Transverse colon (tissue), 4 donors: ENCODE measurements at regions not wholly inside any gene's neighbourhood (a gene's known extent, or its start where the extent isn't known, plus 50 kb on each side); places are given as distances from the start of the nearest gene placed in this dataset.

Source experiments
- DNase-seq: peaks from one replicate; pipeline ENCODE4 v3.0.0-alpha.2; 2019
- H3K27ac ChIP-seq, 4 donors: fragments of 200-600 bp; sonication (generic); 2 replicates each; pipeline ENCODE4 v1.5.1; 2016 to 2018; ENCODE audit warnings: inconsistent platforms in 4 of 4
- H3K27me3 ChIP-seq: fragments of 200-600 bp; sonication (generic); 2 replicates; pipeline ENCODE4 v1.5.1; 2017; ENCODE audit warnings: inconsistent platforms
- H3K36me3 ChIP-seq, 4 donors: fragments of 200-600 bp; sonication (generic); 2 replicates each; pipeline ENCODE4 v1.5.1; 2017 to 2019; ENCODE audit warnings: inconsistent platforms in 4 of 4
- H3K4me1 ChIP-seq, 4 donors: fragments of 200-600 bp; sonication (generic); 2 replicates each; pipeline ENCODE4 v1.5.1; 2017 to 2020; ENCODE audit warnings: inconsistent platforms in 4 of 4
- H3K4me3 ChIP-seq, 4 donors: fragments of 200-600 bp; sonication (generic); 1 replicate in 1 of 4; 2 replicates in 3 of 4; pipeline versions ENCODE4 v1.5.1 to v1.6.1; 2017 to 2019; ENCODE audit warnings: inconsistent platforms in 4 of 4
- H3K9me3 ChIP-seq, 2 donors: fragments of 200-600 bp; sonication (generic); 2 replicates each; pipeline ENCODE4 v1.5.1; 2017 to 2019; ENCODE audit warnings: inconsistent platforms in 2 of 2
- EP300 ChIP-seq: sonication (generic); formaldehyde crosslinking; IDR thresholded peaks from one replicate; pipeline ENCODE4 v1.6.1; 2017; ENCODE audit warnings: antibody characterized with exemption, low read depth
- POLR2A ChIP-seq: fragments of 450-650 bp; IDR thresholded peaks from one replicate; pipeline ENCODE4 v1.6.1; 2016; ENCODE audit warnings: antibody characterized with exemption, mild to moderate bottlenecking, moderate library complexity
- POLR2AphosphoS5 ChIP-seq, 3 donors: sonication (generic); formaldehyde crosslinking; IDR thresholded peaks; one replicate each; pipeline ENCODE4 v1.6.1; 2016; ENCODE audit warnings: antibody characterized with exemption in 3 of 3
- WGBS, 2 donors: methylation state at CpG; one replicate each; pipeline ENCODE4 v1.1.5; 2018; ENCODE audit warnings: low coverage in 1 of 2; 5-methylcytosine and 5-hydroxymethylcytosine counted together
- in situ Hi-C, 4 donors: fragments of 200-750 bp; cut with MboI; loops; one replicate each; pipeline versions ENCODE4 v1.15.0 to v1.15.1; 2017; ENCODE audit warnings: low sequenced_read_pairs in 3 of 4, low pct_ligation_motif_present in 1 of 4, low pct_unique_long_range_greater_than_20kb in 1 of 4
- intact Hi-C: fragments of 100-400 bp; cut with DNase I; formaldehyde crosslinking; loops from one replicate; pipeline ENCODE4 v1.15.1; 2023; ENCODE audit warnings: low total_unique reads
- TF ChIP-seq, protein P1 (sequence below), 5 experiments: fragments of 200-600 bp in 3 of 5; fragments of 450-650 bp in 2 of 5; sonication (generic) in 3 of 5; IDR thresholded peaks; 1 replicate in 2 of 5; 2 replicates in 3 of 5; pipeline ENCODE4 v1.5.1; 2016 to 2017; ENCODE audit warnings: antibody characterized with exemption in 5 of 5, inconsistent platforms in 3 of 5, mild to moderate bottlenecking in 2 of 5, moderate library complexity in 1 of 5

DNA sequence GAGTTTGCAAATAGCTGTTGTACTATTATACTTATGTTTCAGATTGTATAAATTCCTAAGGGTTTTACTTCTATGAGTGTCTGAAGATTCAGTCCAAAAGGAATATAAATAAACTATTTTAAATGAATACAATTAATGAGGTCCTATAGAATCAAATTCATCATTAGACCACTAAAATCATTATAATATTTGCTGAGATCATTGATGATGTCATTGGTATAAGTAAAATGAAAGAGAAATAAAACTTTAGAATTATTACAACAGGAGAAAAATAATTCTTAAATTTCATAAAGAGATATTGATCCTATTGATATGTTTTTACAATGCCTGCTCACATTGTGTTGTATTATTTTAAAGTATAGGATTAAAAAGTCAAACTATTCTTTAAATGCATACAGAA, 544.0 kb upstream of the ZWINT start:
- DNase-seq = no peak
- in situ Hi-C loops (no loop called here), intact Hi-C loops (no loop called here)
- Histone ChIP-seq H3K27me3 (no peaks in the 10 kb centered on the region), H3K36me3 (no peaks in the 10 kb centered on the region), H3K27ac (no peak overlapping the region), H3K4me3 (no peak overlapping the region), H3K4me1 (no peaks in the 10 kb centered on the region), H3K9me3 (no peaks in the 10 kb centered on the region)
- TF ChIP-seq, protein P1, sequence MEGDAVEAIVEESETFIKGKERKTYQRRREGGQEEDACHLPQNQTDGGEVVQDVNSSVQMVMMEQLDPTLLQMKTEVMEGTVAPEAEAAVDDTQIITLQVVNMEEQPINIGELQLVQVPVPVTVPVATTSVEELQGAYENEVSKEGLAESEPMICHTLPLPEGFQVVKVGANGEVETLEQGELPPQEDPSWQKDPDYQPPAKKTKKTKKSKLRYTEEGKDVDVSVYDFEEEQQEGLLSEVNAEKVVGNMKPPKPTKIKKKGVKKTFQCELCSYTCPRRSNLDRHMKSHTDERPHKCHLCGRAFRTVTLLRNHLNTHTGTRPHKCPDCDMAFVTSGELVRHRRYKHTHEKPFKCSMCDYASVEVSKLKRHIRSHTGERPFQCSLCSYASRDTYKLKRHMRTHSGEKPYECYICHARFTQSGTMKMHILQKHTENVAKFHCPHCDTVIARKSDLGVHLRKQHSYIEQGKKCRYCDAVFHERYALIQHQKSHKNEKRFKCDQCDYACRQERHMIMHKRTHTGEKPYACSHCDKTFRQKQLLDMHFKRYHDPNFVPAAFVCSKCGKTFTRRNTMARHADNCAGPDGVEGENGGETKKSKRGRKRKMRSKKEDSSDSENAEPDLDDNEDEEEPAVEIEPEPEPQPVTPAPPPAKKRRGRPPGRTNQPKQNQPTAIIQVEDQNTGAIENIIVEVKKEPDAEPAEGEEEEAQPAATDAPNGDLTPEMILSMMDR (IDR thresholded peaks at IDR 0.05) = no peak
- TF ChIP-seq POLR2AphosphoS5 (IDR thresholded peaks at IDR 0.05) (no peak), EP300 (no peak), POLR2A (no peak)

DNA sequence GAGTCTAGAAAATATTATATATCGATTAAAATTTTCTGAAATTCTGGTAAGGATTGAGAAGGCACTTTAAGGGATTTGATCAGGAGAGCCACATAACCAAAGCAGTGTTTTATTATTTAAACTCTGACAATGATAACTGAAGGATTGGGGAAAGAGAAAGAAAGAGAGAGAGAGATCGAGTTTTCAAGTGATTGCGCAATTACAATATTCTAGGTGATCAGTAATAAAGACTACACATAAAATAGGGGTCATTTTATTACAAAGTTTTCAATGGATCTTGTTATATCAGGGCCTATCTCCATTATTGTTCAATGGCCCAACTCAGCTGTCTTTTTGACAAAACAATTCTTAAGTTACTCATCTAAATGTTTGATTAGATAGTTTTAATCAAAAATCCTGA, 541.5 kb upstream of the ZWINT start:
- DNase-seq = no peak
- no peak overlapping the region for H3K4me3 ChIP-seq
- intact Hi-C loops (no loop called here), in situ Hi-C loops (no loop called here)
- H3K27ac ChIP-seq = no peak overlapping the region
- H3K9me3 ChIP-seq = no peaks in the 10 kb centered on the region
- no peaks in the 10 kb centered on the region for H3K36me3 ChIP-seq
- WGBS, 2 donors = 80 to 84% methylated on average over 3 of the region's 3 CpGs
- no peaks in the 10 kb centered on the region for H3K4me1 ChIP-seq
- no peak for TF ChIP-seq POLR2AphosphoS5 (IDR thresholded peaks at IDR 0.05)
- no peak for TF ChIP-seq POLR2A
- TF ChIP-seq, protein P1 (IDR thresholded peaks at IDR 0.05) = no peak
- TF ChIP-seq EP300 = no peak
- H3K27me3 ChIP-seq = no peaks in the 10 kb centered on the region

DNA sequence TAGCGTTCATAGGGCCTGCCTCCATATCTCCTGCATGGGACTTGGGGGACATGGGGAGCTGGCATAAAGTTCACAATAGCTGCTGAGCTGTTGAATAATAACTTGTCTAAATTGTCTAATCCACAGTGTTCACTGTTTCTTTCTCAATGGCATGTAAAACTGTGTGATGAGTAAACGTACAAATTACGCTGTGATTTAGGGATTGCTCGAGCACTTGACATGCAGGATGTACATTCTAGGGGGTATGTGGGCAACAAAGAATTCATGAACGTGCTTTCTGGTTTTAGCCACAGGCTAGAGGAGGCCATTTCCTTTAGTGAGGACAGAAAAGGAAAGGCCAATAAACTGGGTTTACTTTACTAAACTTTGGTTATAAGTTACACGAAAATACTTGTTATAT, 534.2 kb upstream of the ZWINT start:
- no peaks in the 10 kb centered on the region for H3K27me3 ChIP-seq
- intact Hi-C loops (no loop called here), in situ Hi-C loops (no loop called here)
- H3K36me3 ChIP-seq = no peaks in the 10 kb centered on the region
- H3K27ac ChIP-seq = no peak overlapping the region
- no peak for DNase-seq
- no peak overlapping the region for H3K4me3 ChIP-seq
- TF ChIP-seq POLR2AphosphoS5 (IDR thresholded peaks at IDR 0.05) = no peak
- H3K4me1 ChIP-seq = no peaks in the 10 kb centered on the region
- no peaks in the 10 kb centered on the region for H3K9me3 ChIP-seq
- 64 to 66% methylated on average over 5 to 6 of the region's 6 CpGs for WGBS, 2 donors

DNA sequence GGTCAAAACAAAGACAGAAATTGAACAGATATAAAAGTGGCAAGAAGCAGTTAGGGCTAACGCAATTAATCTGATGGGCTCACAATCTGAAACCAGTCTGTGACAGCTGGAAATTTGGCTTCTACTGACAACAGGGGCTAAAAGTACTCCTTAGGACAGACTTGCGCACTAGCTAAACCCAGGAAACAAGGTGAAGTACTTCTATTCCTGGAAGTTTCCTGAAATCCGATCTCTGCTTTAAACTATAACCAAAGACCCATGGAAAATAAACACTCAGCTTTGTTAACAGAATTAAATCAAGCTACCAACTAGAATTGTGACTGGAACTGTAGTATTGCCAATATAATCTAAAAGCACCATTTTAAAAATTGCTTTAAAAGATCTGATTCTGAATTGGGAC, 520.2 kb upstream of the ZWINT start:
- H3K4me1 ChIP-seq = no peaks in the 10 kb centered on the region
- no peaks in the 10 kb centered on the region for H3K27me3 ChIP-seq
- in situ Hi-C loops (no loop called here), intact Hi-C loops (no loop called here)
- no peak for TF ChIP-seq POLR2AphosphoS5 (IDR thresholded peaks at IDR 0.05)
- TF ChIP-seq, protein P1 (IDR thresholded peaks at IDR 0.05) = no peak
- no peak for TF ChIP-seq EP300
- TF ChIP-seq POLR2A = no peak
- H3K9me3 ChIP-seq = peaks cover 0 to 3% of the 10 kb centered on the region in 2 donors
- DNase-seq = no peak
- no peak overlapping the region for H3K4me3 ChIP-seq
- WGBS, 2 donors = 58 to 63% methylated on average over 3 of the region's 3 CpGs
- no peaks in the 10 kb centered on the region for H3K36me3 ChIP-seq
- no peak overlapping the region for H3K27ac ChIP-seq

DNA sequence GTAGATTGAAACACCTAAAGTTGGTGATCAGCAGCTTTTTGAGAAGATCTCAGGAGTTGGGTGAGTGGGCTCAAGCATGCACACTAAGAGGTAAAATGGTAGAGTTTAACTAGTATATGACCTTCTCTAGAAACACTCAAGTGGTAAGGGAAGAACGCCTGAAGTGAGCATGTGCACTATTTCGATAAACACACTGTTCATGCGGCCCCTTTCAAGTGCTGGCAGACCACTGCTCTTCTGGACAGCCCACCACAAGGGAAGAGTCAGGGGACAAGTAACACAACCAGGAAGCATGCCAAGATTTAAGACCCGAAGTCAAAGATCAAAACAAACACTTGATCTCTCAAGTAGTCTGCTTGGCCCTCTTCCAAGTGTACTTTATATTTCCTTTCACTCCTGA, 519.5 kb upstream of the ZWINT start:
- Histone ChIP-seq H3K4me3 (no peak overlapping the region), H3K4me1 (no peaks in the 10 kb centered on the region), H3K9me3 (peaks cover 0 to 3% of the 10 kb centered on the region in 2 donors), H3K27ac (no peak overlapping the region), H3K27me3 (no peaks in the 10 kb centered on the region), H3K36me3 (no peaks in the 10 kb centered on the region)
- no peak for DNase-seq
- in situ Hi-C loops = no loop called here
- intact Hi-C loops = no loop called here
- TF ChIP-seq EP300 (no peak), POLR2AphosphoS5 (IDR thresholded peaks at IDR 0.05) (no peak), POLR2A (no peak)
- TF ChIP-seq, protein P1 (IDR thresholded peaks at IDR 0.05) = no peak
- 48 to 57% methylated on average over 4 of the region's 4 CpGs for WGBS, 2 donors
